ENCODE measurements at regions not wholly inside any gene's neighbourhood (a gene's known extent, or its start where the extent isn't known, plus 50 kb on each side); places are given as distances from the start of the nearest gene placed in this dataset.
A peak's percentile ranks its signal among the peaks of the same experiment; 100 is the strongest.
"Not testable (repeated sequence)": the region's sequence is repeated elsewhere in the genome, so short reads cannot be mapped to it uniquely, and the experiment has no call there.

- DNase-seq (ENCODE audit: low read depth) = no peak
- H3K4me3 ChIP-seq (replicated peaks; ENCODE audit: low read depth, low read length) = no peak overlapping the region
- no peak for TF ChIP-seq CTCF (IDR thresholded peaks at IDR 0.05; ENCODE audit: low read length, missing control alignments)
These were observed 244.3 kb downstream of the GADD45G start for GRCh38 chr9:89849096-89849495.

- H3K4me3 ChIP-seq (replicated peaks; ENCODE audit: low read depth, low read length) = no peak overlapping the region
- TF ChIP-seq CTCF (IDR thresholded peaks at IDR 0.05; ENCODE audit: low read length, missing control alignments) = no peak
- DNase-seq (ENCODE audit: low read depth) = no peak
These were observed 245.3 kb downstream of the GADD45G start for GRCh38 chr9:89850153-89850552.

GRCh38 chr9:89850631-89851325 is 246.0 kb downstream of the GADD45G start:
- no peak for TF ChIP-seq CTCF (IDR thresholded peaks at IDR 0.05; ENCODE audit: low read length, missing control alignments)
- peak; percentile 4 for DNase-seq (ENCODE audit: low read depth)
- H3K4me3 ChIP-seq (replicated peaks; ENCODE audit: low read depth, low read length) = no peak overlapping the region

- no peak for DNase-seq (ENCODE audit: low read depth)
- TF ChIP-seq CTCF (IDR thresholded peaks at IDR 0.05; ENCODE audit: low read length, missing control alignments) = no peak
These were observed 248.3 kb downstream of the GADD45G start for GRCh38 chr9:89853161-89853560.

GRCh38 chr9:89853931-89854330 is 249.1 kb downstream of the GADD45G start:
- no peak for TF ChIP-seq CTCF (IDR thresholded peaks at IDR 0.05; ENCODE audit: low read length, missing control alignments)
- DNase-seq (ENCODE audit: low read depth) = no peak
- no peak overlapping the region for H3K4me3 ChIP-seq (replicated peaks; ENCODE audit: low read depth, low read length)

More at GRCh38 chr9:89853161-89853560, 248.3 kb downstream of the GADD45G start:
- H3K4me3 ChIP-seq (replicated peaks; ENCODE audit: low read depth, low read length) = no peak overlapping the region

- no peak for TF ChIP-seq CTCF (IDR thresholded peaks at IDR 0.05; ENCODE audit: low read length, missing control alignments)
- DNase-seq (ENCODE audit: low read depth) = no peak
- H3K4me3 ChIP-seq (replicated peaks; ENCODE audit: low read depth, low read length) = no peak overlapping the region
These were observed 250.1 kb downstream of the GADD45G start for GRCh38 chr9:89854715-89855475.

- not testable (repeated sequence) for DNase-seq (ENCODE audit: low read depth); H3K4me3 ChIP-seq (replicated peaks; ENCODE audit: low read depth, low read length)
These were observed 251.5 kb downstream of the GADD45G start for GRCh38 chr9:89856296-89856695.

GRCh38 chr9:89856950-89857349 is 252.1 kb downstream of the GADD45G start:
- not testable (repeated sequence) for H3K4me3 ChIP-seq (replicated peaks; ENCODE audit: low read depth, low read length); DNase-seq (ENCODE audit: low read depth)

GRCh38 chr9:89859842-89860241 is 255.0 kb downstream of the GADD45G start:
- DNase-seq (ENCODE audit: low read depth); H3K4me3 ChIP-seq (replicated peaks; ENCODE audit: low read depth, low read length): not testable (repeated sequence)

GRCh38 chr9:89861371-89861770 is 256.6 kb downstream of the GADD45G start:
- not testable (repeated sequence) for DNase-seq (ENCODE audit: low read depth); H3K4me3 ChIP-seq (replicated peaks; ENCODE audit: low read depth, low read length)
